IMR-90 (cell line): ENCODE measurements at regions not wholly inside any gene's neighbourhood (a gene's known extent, or its start where the extent isn't known, plus 50 kb on each side); places are given as distances from the start of the nearest gene placed in this dataset.

ENCODE experiments used
- ATAC-seq: fragments of 200-7000 bp; cut with Tn5 transposase; 2 replicates; pipeline ENCODE4 v1.9.1; 2020; ENCODE audit warnings: low read depth, mild to moderate bottlenecking, moderate library complexity
- BruUV-seq: library from RNA; stranded (reverse); fragments of 400-500 nt; replicated peaks from 2 replicates; lab custom pipeline; 2021; lab: Mats Ljungman, UMichigan
- CTCF ChIA-PET: fragments of 300-600 bp; formaldehyde crosslinking; extraction: SDS; loops from one replicate; lab custom pipeline; 2021; ENCODE audit warnings: antibody characterized with exemption; lab: Yijun Ruan, JAX
- POLR2A ChIA-PET: fragments of 300-600 bp; sonication (Branson Sonifier 250); formaldehyde crosslinking; loops from one replicate; lab custom pipeline; 2022; ENCODE audit warnings: antibody characterized with exemption; ENCODE audit not compliant: unreplicated experiment; lab: Charles Lee
- DNase-seq: peaks from one replicate; pipeline ENCODE4 v3.0.0; 2013
- H2AFZ ChIP-seq: replicated peaks from 2 replicates; pipeline ENCODE3; 2013; ENCODE audit warnings: low read length, mild to moderate bottlenecking; ENCODE audit not compliant: poor library complexity
- H2AK5ac ChIP-seq: 2 replicates; pipeline ENCODE4 v1.6.1; 2013; ENCODE audit warnings: low read depth, low read length, inconsistent platforms
- H2AK9ac ChIP-seq: replicated peaks from 2 replicates; pipeline ENCODE3; 2013; ENCODE audit warnings: mild to moderate bottlenecking, low read depth, low read length, moderate library complexity; ENCODE audit not compliant: poor library complexity
- H2BK120ac ChIP-seq: 2 replicates; pipeline ENCODE4 v1.6.1; 2013; ENCODE audit warnings: low read depth, low read length, inconsistent platforms
- H2BK15ac ChIP-seq: 3 replicates; pipeline ENCODE4 v1.6.1; 2013; ENCODE audit warnings: low read depth, low read length, inconsistent platforms
- H2BK20ac ChIP-seq: 2 replicates; pipeline ENCODE4 v1.6.1; 2013; ENCODE audit warnings: low read depth, mild to moderate bottlenecking, inconsistent platforms, low read length, moderate library complexity
- H2BK5ac ChIP-seq: 2 replicates; pipeline ENCODE4 v1.6.1; 2013; ENCODE audit warnings: mild to moderate bottlenecking, low read depth, low read length, inconsistent platforms; ENCODE audit not compliant: poor library complexity, severe bottlenecking
- H3K14ac ChIP-seq: replicated peaks from 2 replicates; pipeline ENCODE4 v1.6.1; 2013; ENCODE audit warnings: low read depth, low read length, inconsistent platforms
- H3K18ac ChIP-seq: 2 replicates; pipeline ENCODE4 v1.6.1; 2013; ENCODE audit warnings: low read depth, low read length, control low read depth
- H3K23ac ChIP-seq: 2 replicates; pipeline ENCODE4 v1.6.1; 2013; ENCODE audit warnings: low read depth, low read length, inconsistent platforms
- H3K27ac ChIP-seq: 2 replicates; pipeline ENCODE4 v1.5.1; 2013; ENCODE audit warnings: mild to moderate bottlenecking, control low read depth, low read length; ENCODE audit not compliant: insufficient read depth
- H3K27me3 ChIP-seq: 2 replicates; pipeline ENCODE4 v1.6.1; 2013; ENCODE audit warnings: low read length; ENCODE audit not compliant: control insufficient read depth, insufficient read depth
- H3K36me3 ChIP-seq: 2 replicates; pipeline ENCODE4 v1.6.1; 2013; ENCODE audit warnings: low read length, mixed read lengths; ENCODE audit not compliant: control insufficient read depth, insufficient read depth
- H3K4ac ChIP-seq: 2 replicates; pipeline ENCODE4 v1.6.1; 2013; ENCODE audit warnings: low read depth, low read length, inconsistent platforms
- H3K4me1 ChIP-seq: 2 replicates; pipeline ENCODE4 v1.6.1; 2013; ENCODE audit warnings: low read length, mixed read lengths; ENCODE audit not compliant: control insufficient read depth, insufficient read depth
- H3K4me2 ChIP-seq: 2 replicates; pipeline ENCODE4 v1.6.1; 2013; ENCODE audit warnings: low read depth, mild to moderate bottlenecking, control low read depth, low read length, moderate library complexity
- H3K4me3 ChIP-seq: 2 replicates; pipeline ENCODE4 v1.5.1; 2013; ENCODE audit warnings: low read depth, mild to moderate bottlenecking, control low read depth, low read length, moderate library complexity; ENCODE audit not compliant: insufficient read depth
- H3K56ac ChIP-seq: 2 replicates; pipeline ENCODE4 v1.6.1; 2013; ENCODE audit warnings: low read length, inconsistent platforms; ENCODE audit not compliant: insufficient read depth; ENCODE audit errors: extremely low read depth
- H3K79me1 ChIP-seq, 2 experiments: 2 replicates each; pipeline ENCODE4 v1.6.1; 2013; ENCODE audit warnings: low read length in 2 of 2, inconsistent platforms in 1 of 2, low read depth in 1 of 2
- H3K9ac ChIP-seq: 2 replicates; pipeline ENCODE4 v1.6.1; 2013; ENCODE audit warnings: low read depth, low read length, control low read depth
- H3K9me1 ChIP-seq: 2 replicates; pipeline ENCODE4 v1.6.1; 2013; ENCODE audit warnings: low read length, inconsistent platforms; ENCODE audit not compliant: insufficient read depth
- H3K9me3 ChIP-seq: 2 replicates; pipeline ENCODE4 v1.6.1; 2013; ENCODE audit warnings: low read length; ENCODE audit not compliant: control insufficient read depth, insufficient read depth
- H4K20me1 ChIP-seq: 2 replicates; pipeline ENCODE4 v1.6.1; 2013; ENCODE audit warnings: low read length, inconsistent platforms; ENCODE audit not compliant: insufficient read depth
- H4K5ac ChIP-seq: 2 replicates; pipeline ENCODE4 v1.6.1; 2013; ENCODE audit warnings: mild to moderate bottlenecking, low read depth, low read length, control low read depth
- H4K8ac ChIP-seq, 2 experiments: 2 replicates each; pipeline ENCODE4 v1.6.1; 2013; ENCODE audit warnings: low read depth in 2 of 2, low read length in 2 of 2, control low read depth in 1 of 2, inconsistent platforms in 1 of 2
- H4K91ac ChIP-seq: 2 replicates; pipeline ENCODE4 v1.6.1; 2013; ENCODE audit warnings: low read depth, low read length, inconsistent platforms; ENCODE audit not compliant: insufficient read depth
- BHLHE40 ChIP-seq: fragments of 150-350 bp; IDR thresholded peaks from 2 replicates; pipeline ENCODE4 v1.6.1; 2016; ENCODE audit warnings: mild to moderate bottlenecking, low read depth, low read length
- FOS ChIP-seq: fragments of 150-350 bp; IDR thresholded peaks from 2 replicates; pipeline ENCODE4 v1.6.1; 2016; ENCODE audit warnings: low read depth, low read length
- NFE2L2 ChIP-seq: fragments of 150-350 bp; IDR thresholded peaks from 2 replicates; pipeline ENCODE4 v1.6.1; 2016; ENCODE audit warnings: low read depth, mild to moderate bottlenecking, low read length
- RAD21 ChIP-seq: IDR thresholded peaks from 2 replicates; pipeline ENCODE4 v1.6.1; 2012; ENCODE audit warnings: low read length, improper control_type of control experiment
- WGBS, 2 experiments: methylation state at CpG; one replicate each; pipeline versions ENCODE4 v1.1.5 to v1.1.7; 2013; ENCODE audit warnings: missing lambda C conversion rate in 2 of 2; ENCODE audit not compliant: insufficient read length in 1 of 2; ENCODE audit errors: extremely low coverage in 2 of 2; 5-methylcytosine and 5-hydroxymethylcytosine counted together
- dilution Hi-C: fragments of 300-500 bp; cut with HindIII; formaldehyde crosslinking; loops from one replicate; pipeline ENCODE4 v1.14.3; 2018; ENCODE audit warnings: low sequenced_read_pairs; ENCODE audit not compliant: unreplicated experiment
- in situ Hi-C: fragments of 300-500 bp; cut with MboI; formaldehyde crosslinking; loops from 3 replicates; pipeline ENCODE4 v1.14.3; 2019; ENCODE audit warnings: low sequenced_read_pairs, inconsistent platforms, mixed read lengths
- intact Hi-C: fragments of 100-400 bp; cut with micrococcal nuclease; formaldehyde crosslinking; loops from 2 replicates; pipeline ENCODE4 v1.10.0; 2022

DNA sequence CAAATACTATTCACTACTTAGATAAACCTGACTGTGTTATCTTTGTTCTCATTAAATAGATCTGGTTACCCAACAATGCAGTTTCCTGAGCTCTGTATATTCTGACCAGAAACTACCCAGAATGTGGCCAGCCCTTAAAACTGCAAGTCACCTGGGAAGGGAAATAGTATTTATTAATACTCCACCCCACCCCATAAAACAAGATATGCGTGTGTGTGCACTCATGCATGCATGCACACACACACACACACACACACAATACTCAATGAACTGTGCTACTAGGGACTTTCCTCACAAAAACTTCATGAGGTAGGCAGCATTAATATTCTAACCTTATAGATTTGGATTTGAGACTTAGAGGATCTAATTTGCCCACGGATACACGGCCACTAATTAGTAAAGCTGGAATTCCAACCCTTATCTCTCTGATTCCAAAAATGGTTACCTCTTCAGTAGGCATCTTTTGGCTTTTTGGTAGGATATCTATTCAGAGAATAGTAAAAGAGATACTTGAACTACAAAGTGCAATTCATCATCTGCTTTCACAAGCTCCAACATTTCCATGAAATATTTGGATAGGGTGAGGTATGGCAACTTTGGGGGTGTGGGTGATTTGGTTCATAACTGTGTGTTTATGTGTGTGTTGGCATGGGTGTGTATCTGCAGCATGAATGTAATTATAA is 197.0 kb upstream of the CFAP20DC start:
- H3K79me1 ChIP-seq: no peaks in the 10 kb centered on the region
- H2BK15ac ChIP-seq: peak overlapping the region; percentile 4; the same call in 1 of the 3 replicates
- peak overlapping the region; percentile 15; the same call in 1 of the 2 replicates for H4K5ac ChIP-seq
- H2BK120ac ChIP-seq: peak overlapping the region; percentile 48; the same call in 1 of the 2 replicates
- in situ Hi-C loops (no loop called here), dilution Hi-C loops (no loop called here), intact Hi-C loops (loop anchor here (10.0 kb wide), 1 partner anchor 178 kb away; no protein-coding TSS in a partner anchor)
- H3K27ac ChIP-seq: 0 out of 2 replicates have a peak overlapping the region, but pooled peaks have one; percentile 14
- peak overlapping the region; percentile 30; the same call in 1 of the 2 replicates for H3K56ac ChIP-seq
- TF ChIP-seq RAD21 (no peak), BHLHE40 (no peak), NFE2L2 (0 out of 2 replicates have a peak, but pooled peaks have one; percentile 6), FOS (no peak)
- H2AK5ac ChIP-seq: 0 out of 2 replicates have a peak overlapping the region, but pooled peaks have one; percentile 33
- no peak overlapping the region for H2AK9ac ChIP-seq
- ATAC-seq (peak; percentile 22), DNase-seq (peak; percentile 41)
- peak overlapping the region; percentile 2 to 53; a peak in 2 of 4 replicates for H4K8ac ChIP-seq
- peak overlapping the region; percentile 57 for H2BK20ac ChIP-seq
- H3K4me2 ChIP-seq: peak overlapping the region; percentile 58; the same call in 1 of the 2 replicates
- H3K9ac ChIP-seq: no peak overlapping the region; the same call in 1 of the 2 replicates
- H3K9me1 ChIP-seq: peaks cover 15% of the 10 kb centered on the region
- H3K27me3 ChIP-seq: no peaks in the 10 kb centered on the region
- no peak overlapping the region for H3K4me3 ChIP-seq
- H4K20me1 ChIP-seq: no peaks in the 10 kb centered on the region
- CTCF ChIA-PET: interaction anchor here (1.1 kb wide), 1 partner anchor 11 kb away, joined by 3 read pairs; no protein-coding TSS in a partner anchor
- peak overlapping the region; percentile 48; the same call in 1 of the 2 replicates for H3K18ac ChIP-seq
- 0 out of 2 replicates have a peak overlapping the region, but pooled peaks have one; percentile 2 for H3K14ac ChIP-seq
- H3K4me1 ChIP-seq: peaks cover 17% of the 10 kb centered on the region
- H3K4ac ChIP-seq: peak overlapping the region; percentile 33; the same call in 1 of the 2 replicates
- no peaks in the 10 kb centered on the region for H3K9me3 ChIP-seq
- H2AFZ ChIP-seq: no peak overlapping the region
- POLR2A ChIA-PET: no interaction called here
- H3K23ac ChIP-seq: peak overlapping the region; percentile 46; the same call in 1 of the 2 replicates
- 0 out of 2 replicates have a peak overlapping the region, but pooled peaks have one; percentile 43 for H4K91ac ChIP-seq
- WGBS, 2 experiments: no CpG with 5 or more reads among the region's 3 CpGs
- no peaks in the 10 kb centered on the region for H3K36me3 ChIP-seq
- BruUV-seq: no TSS peak
- peak overlapping the region; percentile 92 for H2BK5ac ChIP-seq
